ENCODE measurements at regions not wholly inside any gene's neighbourhood (a gene's known extent, or its start where the extent isn't known, plus 50 kb on each side); places are given as distances from the start of the nearest gene placed in this dataset.

DNA sequence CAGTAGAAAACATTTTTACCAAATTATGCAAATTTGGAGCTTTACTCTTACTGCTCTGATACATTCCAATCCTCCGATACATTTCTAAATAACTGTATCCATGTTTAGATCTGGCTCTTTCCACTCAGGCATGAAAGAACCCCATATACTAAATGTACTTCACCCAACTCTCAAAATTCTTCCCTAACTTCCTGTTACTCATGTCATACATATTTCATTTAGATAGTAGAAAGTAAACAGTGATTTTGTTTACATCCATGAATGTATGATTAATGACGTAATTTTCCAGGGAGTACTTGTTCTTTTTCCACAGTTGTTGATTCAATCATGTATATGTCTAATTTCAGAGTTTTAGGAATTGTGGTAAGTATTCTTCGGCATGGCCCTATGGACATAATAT lies 1426.5 kb upstream of the C9orf72 start:
- no peak overlapping the region for H3K4me3 ChIP-seq (ENCODE audit: low read length)
- no peak for DNase-seq (ENCODE audit: low read depth)
- TF ChIP-seq, protein P1, sequence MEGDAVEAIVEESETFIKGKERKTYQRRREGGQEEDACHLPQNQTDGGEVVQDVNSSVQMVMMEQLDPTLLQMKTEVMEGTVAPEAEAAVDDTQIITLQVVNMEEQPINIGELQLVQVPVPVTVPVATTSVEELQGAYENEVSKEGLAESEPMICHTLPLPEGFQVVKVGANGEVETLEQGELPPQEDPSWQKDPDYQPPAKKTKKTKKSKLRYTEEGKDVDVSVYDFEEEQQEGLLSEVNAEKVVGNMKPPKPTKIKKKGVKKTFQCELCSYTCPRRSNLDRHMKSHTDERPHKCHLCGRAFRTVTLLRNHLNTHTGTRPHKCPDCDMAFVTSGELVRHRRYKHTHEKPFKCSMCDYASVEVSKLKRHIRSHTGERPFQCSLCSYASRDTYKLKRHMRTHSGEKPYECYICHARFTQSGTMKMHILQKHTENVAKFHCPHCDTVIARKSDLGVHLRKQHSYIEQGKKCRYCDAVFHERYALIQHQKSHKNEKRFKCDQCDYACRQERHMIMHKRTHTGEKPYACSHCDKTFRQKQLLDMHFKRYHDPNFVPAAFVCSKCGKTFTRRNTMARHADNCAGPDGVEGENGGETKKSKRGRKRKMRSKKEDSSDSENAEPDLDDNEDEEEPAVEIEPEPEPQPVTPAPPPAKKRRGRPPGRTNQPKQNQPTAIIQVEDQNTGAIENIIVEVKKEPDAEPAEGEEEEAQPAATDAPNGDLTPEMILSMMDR (conservative IDR thresholded peaks at IDR 0.05; ENCODE audit: low read length): no peak

DNA sequence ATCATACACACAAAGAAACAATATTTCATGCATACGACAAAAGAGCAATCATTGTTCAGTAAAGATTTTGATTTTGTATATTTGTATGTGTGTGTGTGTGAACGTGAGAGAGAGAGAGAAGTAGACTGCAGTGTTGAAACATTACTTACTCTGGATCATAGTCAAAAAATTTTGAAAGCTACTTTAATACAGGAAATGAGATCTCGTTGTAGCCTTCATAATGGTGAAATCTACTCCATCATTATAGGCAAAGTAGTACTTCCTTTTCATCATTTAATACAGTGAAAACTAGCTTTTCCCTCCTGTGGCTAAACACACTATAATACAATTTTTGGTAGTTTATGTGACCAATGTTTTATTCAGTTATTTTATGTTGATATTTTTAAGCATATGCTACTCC lies 1427.7 kb upstream of the C9orf72 start:
- TF ChIP-seq, protein P1 (conservative IDR thresholded peaks at IDR 0.05; ENCODE audit: low read length): no peak
- no peak overlapping the region for H3K4me3 ChIP-seq (ENCODE audit: low read length)
- DNase-seq (ENCODE audit: low read depth): no peak

DNA sequence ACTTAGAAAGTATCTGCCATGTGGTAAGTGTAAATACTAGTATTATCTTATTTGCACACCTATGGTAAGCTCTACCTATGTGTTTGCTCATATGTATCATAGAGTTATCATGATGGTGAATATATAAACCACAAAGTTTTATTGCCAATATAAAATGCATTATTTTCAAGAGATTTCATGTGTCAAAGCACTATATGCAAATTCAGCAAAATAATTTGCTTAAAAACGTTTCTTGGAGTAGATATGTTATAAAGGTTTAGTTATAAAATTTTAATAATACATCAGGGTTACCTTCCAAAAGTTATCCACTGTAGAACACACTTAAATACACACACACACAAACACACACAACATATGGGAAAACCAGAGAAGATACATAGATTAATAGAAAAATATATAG lies 1431.7 kb upstream of the C9orf72 start:
- no peak overlapping the region for H3K4me3 ChIP-seq (ENCODE audit: low read length)
- DNase-seq (ENCODE audit: low read depth): no peak
- TF ChIP-seq, protein P1 (conservative IDR thresholded peaks at IDR 0.05; ENCODE audit: low read length): no peak

DNA sequence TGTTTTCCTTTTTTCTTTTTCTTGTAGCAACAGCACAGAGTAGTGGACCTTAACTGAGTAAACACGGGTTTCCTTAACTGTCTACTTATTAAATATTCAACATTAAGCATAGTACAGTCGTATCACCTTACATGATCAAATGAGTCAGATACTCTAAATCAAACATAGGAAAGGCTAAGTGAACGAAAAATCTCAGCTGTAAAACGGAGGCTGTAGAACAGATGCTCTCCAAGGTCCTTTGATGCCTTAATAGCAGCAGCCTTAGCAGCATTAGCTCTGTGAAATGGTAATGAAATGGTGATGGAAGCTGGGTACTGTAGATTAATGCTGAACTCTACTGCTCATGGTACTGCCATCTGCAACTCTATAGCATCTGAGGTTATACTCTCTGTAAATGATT lies 1433.3 kb upstream of the C9orf72 start:
- TF ChIP-seq, protein P1 (conservative IDR thresholded peaks at IDR 0.05; ENCODE audit: low read length): no peak
- no peak overlapping the region for H3K4me3 ChIP-seq (ENCODE audit: low read length)
- no peak for DNase-seq (ENCODE audit: low read depth)

DNA sequence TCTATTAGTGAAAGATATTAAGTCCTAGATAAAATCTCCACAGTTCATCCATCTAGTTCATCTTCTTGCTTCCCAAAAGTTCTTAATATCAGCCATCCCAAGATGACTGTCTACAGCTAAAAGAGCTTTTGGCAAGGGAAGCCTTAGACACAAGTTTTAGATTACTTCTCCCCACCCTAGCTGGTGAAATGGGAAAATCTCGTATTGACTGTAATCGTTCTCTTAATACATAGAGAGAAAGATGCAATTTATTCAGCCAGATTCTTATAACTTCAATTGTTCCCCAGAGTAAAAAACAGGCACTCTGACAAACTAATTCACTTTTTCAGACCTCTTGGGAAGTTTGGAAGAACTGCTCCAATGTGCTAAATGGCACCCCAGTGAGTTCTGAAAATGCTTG lies 1439.6 kb upstream of the C9orf72 start:
- no peak for DNase-seq (ENCODE audit: low read depth)
- no peak overlapping the region for H3K4me3 ChIP-seq (ENCODE audit: low read length)
- TF ChIP-seq, protein P1 (conservative IDR thresholded peaks at IDR 0.05; ENCODE audit: low read length): no peak

DNA sequence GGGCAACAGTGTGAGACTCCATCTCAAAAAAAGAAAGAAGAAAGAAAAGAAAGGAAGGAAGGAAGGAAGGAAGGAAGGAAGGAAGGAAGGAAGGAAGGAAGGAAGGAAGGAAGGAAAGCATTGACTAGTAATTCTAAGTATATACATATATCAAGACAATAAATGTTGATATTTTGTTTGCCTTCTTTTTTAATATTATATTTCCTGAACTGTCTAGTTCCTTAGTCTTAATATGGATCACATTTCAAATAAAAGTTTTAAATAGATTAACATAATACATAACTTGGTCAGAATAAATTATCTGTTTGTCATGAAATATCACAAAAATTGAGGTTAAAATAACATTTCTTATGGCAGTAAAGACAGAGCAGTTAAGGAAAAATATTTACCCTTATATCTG lies 1448.4 kb upstream of the C9orf72 start:
- H3K4me3 ChIP-seq (ENCODE audit: low read length): no peak overlapping the region
- TF ChIP-seq, protein P1 (conservative IDR thresholded peaks at IDR 0.05; ENCODE audit: low read length): no peak
- no peak for DNase-seq (ENCODE audit: low read depth)

DNA sequence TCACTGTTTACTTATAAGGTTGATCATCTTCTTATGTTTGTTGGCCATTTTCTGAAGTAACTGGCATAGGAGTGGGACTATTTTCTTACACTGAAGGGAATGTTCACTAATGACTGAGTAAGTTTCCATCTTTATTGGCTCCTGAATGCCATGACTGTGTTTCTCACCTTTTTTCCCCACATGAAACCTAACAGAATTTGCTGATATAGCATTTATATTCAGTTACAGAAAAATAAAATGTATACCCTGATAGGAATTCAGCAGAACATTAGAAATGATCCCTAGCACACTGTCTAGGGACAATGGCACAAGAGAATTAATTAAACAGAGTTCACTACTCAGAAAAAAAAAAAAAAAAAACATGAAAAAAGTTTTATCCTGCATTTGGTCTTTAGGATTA lies 1465.1 kb upstream of the C9orf72 start:
- TF ChIP-seq, protein P1 (conservative IDR thresholded peaks at IDR 0.05; ENCODE audit: low read length): no peak
- H3K4me3 ChIP-seq (ENCODE audit: low read length): no peak overlapping the region
- no peak for DNase-seq (ENCODE audit: low read depth)

Data from AG10803 (cell line).